Activated T-cell treated with anti-CD3 and anti-CD28 coated beads, Interleukin-2, amount 50 U/mL, for 24 hours (primary cell): ENCODE measurements at regions not wholly inside any gene's neighbourhood (a gene's known extent, or its start where the extent isn't known, plus 50 kb on each side); places are given as distances from the start of the nearest gene placed in this dataset.
"Not testable (repeated sequence)": the region's sequence is repeated elsewhere in the genome, so short reads cannot be mapped to it uniquely, and the experiment has no call there.

ENCODE experiments used
- DNase-seq: peaks from one replicate; pipeline ENCODE4 v3.0.0-alpha.2; 2020
- H3K27ac Mint-ChIP-seq: 2 replicates; pipeline ENCODE4 v1.8.0; 2020; ENCODE audit warnings: mild to moderate bottlenecking, mixed read lengths
- H3K27me3 Mint-ChIP-seq: 2 replicates; pipeline ENCODE4 v1.8.0; 2020; ENCODE audit warnings: mixed read lengths
- H3K36me3 Mint-ChIP-seq: 2 replicates; pipeline ENCODE4 v1.8.0; 2020; ENCODE audit warnings: low read depth, mixed read lengths
- H3K4me1 Mint-ChIP-seq: 2 replicates; pipeline ENCODE4 v1.8.0; 2020; ENCODE audit warnings: low read depth, mixed read lengths
- H3K4me3 Mint-ChIP-seq: 2 replicates; pipeline ENCODE4 v1.8.0; 2020; ENCODE audit warnings: mild to moderate bottlenecking, moderate library complexity, mixed read lengths
- H3K9me3 Mint-ChIP-seq: 2 replicates; pipeline ENCODE4 v1.8.0; 2020; ENCODE audit warnings: mixed read lengths

DNA sequence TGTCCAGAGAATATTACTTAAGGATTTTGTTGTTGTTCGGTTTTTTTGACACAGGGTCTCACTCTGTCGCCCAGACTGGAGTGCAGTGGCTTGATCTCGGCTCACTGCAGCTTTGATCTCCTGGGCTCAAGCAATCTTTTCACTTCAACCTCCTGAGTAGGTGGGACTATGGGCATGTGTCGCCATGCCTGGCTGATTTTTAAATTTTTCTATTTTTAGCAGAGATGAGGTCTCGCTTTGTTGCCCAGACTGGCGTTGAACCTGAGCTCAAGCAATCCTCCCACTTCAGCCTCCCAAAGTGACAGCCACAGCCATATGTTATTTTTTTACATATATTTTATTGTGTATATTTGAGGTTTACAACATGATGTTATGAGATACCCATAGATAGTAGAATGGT lies 86.8 kb upstream of the UMPS start:
- H3K4me1 Mint-ChIP-seq: peaks cover 32% of the 10 kb centered on the region
- H3K27ac Mint-ChIP-seq: no peak overlapping the region
- H3K27me3 Mint-ChIP-seq: peaks cover 17% of the 10 kb centered on the region
- H3K4me3 Mint-ChIP-seq: no peak overlapping the region
- no peaks in the 10 kb centered on the region for H3K9me3 Mint-ChIP-seq
- DNase-seq: no peak
- no peaks in the 10 kb centered on the region for H3K36me3 Mint-ChIP-seq

- H3K4me1 Mint-ChIP-seq: peaks cover 18% of the 10 kb centered on the region
- H3K36me3 Mint-ChIP-seq, H3K4me3 Mint-ChIP-seq, H3K27ac Mint-ChIP-seq, DNase-seq, H3K9me3 Mint-ChIP-seq: not testable (repeated sequence)
- peaks cover 25% of the 10 kb centered on the region for H3K27me3 Mint-ChIP-seq
Measured at GRCh38 chr3:124646186-124646585, 84.1 kb upstream of the UMPS start.

GRCh38 chr3:124648551-124648950 lies 81.7 kb upstream of the UMPS start:
- Mint-ChIP-seq H3K9me3 (no peaks in the 10 kb centered on the region), H3K27ac (no peak overlapping the region), H3K27me3 (peaks cover 27% of the 10 kb centered on the region), H3K36me3 (peaks cover 2% of the 10 kb centered on the region), H3K4me3 (no peak overlapping the region), H3K4me1 (peaks cover 19% of the 10 kb centered on the region)
- no peak for DNase-seq

GRCh38 chr3:124650798-124651197 lies 79.5 kb upstream of the UMPS start:
- peaks cover 24% of the 10 kb centered on the region for H3K27me3 Mint-ChIP-seq
- no peak overlapping the region for H3K4me3 Mint-ChIP-seq
- H3K4me1 Mint-ChIP-seq: peaks cover 19% of the 10 kb centered on the region
- peaks cover 2% of the 10 kb centered on the region for H3K36me3 Mint-ChIP-seq
- no peaks in the 10 kb centered on the region for H3K9me3 Mint-ChIP-seq
- H3K27ac Mint-ChIP-seq: peak overlapping the region; percentile 20
- DNase-seq: no peak

- H3K9me3 Mint-ChIP-seq, H3K36me3 Mint-ChIP-seq, H3K27ac Mint-ChIP-seq, DNase-seq, H3K4me3 Mint-ChIP-seq: not testable (repeated sequence)
- peaks cover 19% of the 10 kb centered on the region for H3K4me1 Mint-ChIP-seq
- peaks cover 26% of the 10 kb centered on the region for H3K27me3 Mint-ChIP-seq
Measured at GRCh38 chr3:124651416-124651815, 78.8 kb upstream of the UMPS start.

- Mint-ChIP-seq H3K9me3 (no peaks in the 10 kb centered on the region), H3K4me3 (no peak overlapping the region), H3K36me3 (peaks cover 2% of the 10 kb centered on the region), H3K4me1 (peaks cover 19% of the 10 kb centered on the region), H3K27ac (no peak overlapping the region), H3K27me3 (peaks cover 26% of the 10 kb centered on the region)
- no peak for DNase-seq
Measured at GRCh38 chr3:124652009-124652408, 78.2 kb upstream of the UMPS start.

GRCh38 chr3:124653071-124653796 lies 77.0 kb upstream of the UMPS start:
- peaks cover 19% of the 10 kb centered on the region for H3K4me1 Mint-ChIP-seq
- DNase-seq: no peak
- no peaks in the 10 kb centered on the region for H3K9me3 Mint-ChIP-seq
- H3K27me3 Mint-ChIP-seq: peaks cover 15% of the 10 kb centered on the region
- peaks cover 2% of the 10 kb centered on the region for H3K36me3 Mint-ChIP-seq
- H3K4me3 Mint-ChIP-seq: no peak overlapping the region
- no peak overlapping the region for H3K27ac Mint-ChIP-seq

- no peak overlapping the region for H3K27ac Mint-ChIP-seq
Measured at GRCh38 chr3:124653797-124654469, 76.3 kb upstream of the UMPS start.

DNA sequence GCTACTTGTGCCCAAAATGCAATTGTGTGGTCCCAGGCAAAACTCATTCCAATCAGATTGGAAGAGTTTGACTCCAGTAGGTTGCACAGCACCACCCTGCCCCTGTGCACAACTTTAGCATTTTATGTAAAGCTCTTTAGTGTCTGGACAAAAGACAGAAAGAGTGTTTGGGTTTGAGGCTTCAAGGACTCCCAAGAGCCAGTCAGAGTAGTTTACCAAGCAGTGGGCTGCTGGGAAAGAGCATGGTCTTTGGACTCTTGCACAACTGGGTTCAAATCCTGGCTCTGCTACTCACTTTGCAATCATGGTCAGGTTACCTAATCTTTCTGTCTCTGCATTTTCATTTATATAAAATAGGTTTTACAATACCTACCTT lies 75.8 kb upstream of the UMPS start:
- H3K27ac Mint-ChIP-seq: no peak overlapping the region
- peaks cover 2% of the 10 kb centered on the region for H3K36me3 Mint-ChIP-seq
- no peak overlapping the region for H3K4me3 Mint-ChIP-seq
- peaks cover 7% of the 10 kb centered on the region for H3K27me3 Mint-ChIP-seq
- H3K4me1 Mint-ChIP-seq: peaks cover 19% of the 10 kb centered on the region
- no peaks in the 10 kb centered on the region for H3K9me3 Mint-ChIP-seq
- no peak for DNase-seq

More at GRCh38 chr3:124653797-124654469, 76.3 kb upstream of the UMPS start:
- H3K9me3 Mint-ChIP-seq: no peaks in the 10 kb centered on the region
- H3K4me3 Mint-ChIP-seq: no peak overlapping the region
- no peak for DNase-seq
- H3K36me3 Mint-ChIP-seq: peaks cover 2% of the 10 kb centered on the region
- H3K4me1 Mint-ChIP-seq: peaks cover 19% of the 10 kb centered on the region
- peaks cover 10% of the 10 kb centered on the region for H3K27me3 Mint-ChIP-seq

DNA sequence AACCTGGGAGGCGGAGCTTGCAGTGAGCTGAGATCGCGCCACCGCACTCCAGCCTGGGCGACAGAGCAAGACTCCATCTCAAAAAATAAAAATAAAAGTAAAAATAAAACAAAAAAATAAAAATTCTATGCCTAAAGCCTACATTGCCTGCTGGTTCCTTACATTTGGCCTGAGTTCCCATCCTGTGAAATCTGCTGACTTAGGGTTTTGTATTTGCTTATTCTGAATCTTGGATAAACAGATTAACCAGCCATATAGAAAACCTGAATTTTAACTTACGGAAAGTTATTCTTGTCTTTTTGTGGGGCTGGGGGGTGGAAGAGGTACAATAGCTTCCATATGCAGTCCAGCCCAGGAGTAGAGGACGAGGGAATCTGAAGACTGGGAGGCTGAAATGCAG lies 73.7 kb upstream of the UMPS start:
- no peak overlapping the region for H3K27ac Mint-ChIP-seq
- peaks cover 2% of the 10 kb centered on the region for H3K36me3 Mint-ChIP-seq
- H3K9me3 Mint-ChIP-seq: no peaks in the 10 kb centered on the region
- DNase-seq: no peak
- H3K4me3 Mint-ChIP-seq: no peak overlapping the region
- H3K4me1 Mint-ChIP-seq: peaks cover 19% of the 10 kb centered on the region
- peaks cover 5% of the 10 kb centered on the region for H3K27me3 Mint-ChIP-seq

DNA sequence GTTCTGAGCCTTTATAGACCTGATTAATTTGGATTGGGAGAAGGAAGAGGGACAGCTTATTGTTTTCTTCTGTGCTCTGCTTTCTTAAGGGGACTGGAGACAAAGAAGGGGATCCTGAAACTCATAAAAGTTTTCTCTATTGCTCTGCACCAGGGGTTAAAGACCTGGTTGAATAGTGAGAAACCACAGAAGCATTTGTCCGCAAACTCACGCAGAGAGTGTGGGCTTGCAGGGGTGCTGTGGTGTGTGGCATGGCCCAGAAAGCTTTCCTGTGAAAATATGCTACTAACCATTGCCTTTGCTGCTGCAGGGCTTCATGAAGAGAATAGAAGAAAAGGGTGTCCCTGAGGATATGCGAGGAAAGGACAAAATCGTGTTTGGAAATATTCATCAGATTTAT lies 73.1 kb upstream of the UMPS start:
- Mint-ChIP-seq H3K4me1 (peaks cover 14% of the 10 kb centered on the region), H3K36me3 (peaks cover 2% of the 10 kb centered on the region), H3K4me3 (no peak overlapping the region), H3K27ac (no peak overlapping the region), H3K27me3 (peaks cover 10% of the 10 kb centered on the region), H3K9me3 (no peaks in the 10 kb centered on the region)
- DNase-seq: no peak

DNA sequence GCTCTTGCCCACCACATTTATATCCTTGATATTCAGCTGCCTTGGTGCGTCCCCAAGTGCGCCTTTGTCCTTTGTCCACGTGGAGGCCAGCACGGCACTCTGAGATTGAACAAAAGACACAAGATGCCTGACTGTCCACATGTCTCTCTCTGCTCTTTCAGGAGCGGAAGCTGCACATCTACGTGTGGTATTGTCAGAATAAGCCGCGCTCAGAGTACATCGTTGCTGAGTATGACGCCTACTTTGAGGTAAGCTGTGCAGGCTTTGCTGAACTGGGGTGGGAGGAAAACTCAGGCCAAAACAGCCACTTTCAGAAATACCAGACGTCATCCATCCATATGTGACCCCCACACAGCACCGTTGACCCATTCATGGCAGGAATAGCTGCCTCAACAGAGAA lies 72.0 kb upstream of the UMPS start:
- peaks cover under 1% of the 10 kb centered on the region for H3K36me3 Mint-ChIP-seq
- H3K4me3 Mint-ChIP-seq: no peak overlapping the region

DNA sequence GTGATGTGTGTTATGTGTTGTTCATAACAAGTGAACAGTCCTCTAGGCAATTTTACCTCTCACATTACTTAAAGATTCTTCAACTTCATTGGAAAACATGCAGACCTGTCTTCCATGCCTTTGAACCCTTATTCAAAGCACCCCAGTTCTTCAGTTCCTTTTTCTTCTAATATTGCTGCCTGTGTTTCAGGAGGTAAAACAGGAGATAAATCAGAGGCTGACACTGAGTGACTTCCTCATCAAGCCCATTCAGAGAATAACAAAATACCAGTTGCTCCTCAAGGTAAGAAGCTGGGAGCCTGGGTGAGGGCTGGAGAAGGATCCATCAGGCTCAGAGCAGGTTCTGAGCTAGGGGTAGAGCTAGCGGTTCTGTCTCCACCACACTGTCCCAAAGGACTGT lies 71.1 kb upstream of the UMPS start:
- H3K4me3 Mint-ChIP-seq: no peak overlapping the region
- no peak for DNase-seq

More for the DNA sequence above, 72.0 kb upstream of the UMPS start:
- H3K9me3 Mint-ChIP-seq: no peaks in the 10 kb centered on the region
- H3K27ac Mint-ChIP-seq: no peak overlapping the region
- peaks cover 12% of the 10 kb centered on the region for H3K4me1 Mint-ChIP-seq
- no peak for DNase-seq
- H3K27me3 Mint-ChIP-seq: peaks cover 7% of the 10 kb centered on the region

GRCh38 chr3:124660599-124660998 lies 69.7 kb upstream of the UMPS start:
- Mint-ChIP-seq H3K4me3 (no peak overlapping the region), H3K27me3 (peaks cover 7% of the 10 kb centered on the region), H3K27ac (no peak overlapping the region), H3K9me3 (no peaks in the 10 kb centered on the region), H3K36me3 (no peaks in the 10 kb centered on the region), H3K4me1 (peaks cover 12% of the 10 kb centered on the region)
- no peak for DNase-seq

More for the DNA sequence above, 71.1 kb upstream of the UMPS start:
- Mint-ChIP-seq H3K27me3 (peaks cover 7% of the 10 kb centered on the region), H3K9me3 (no peaks in the 10 kb centered on the region), H3K36me3 (no peaks in the 10 kb centered on the region), H3K27ac (no peak overlapping the region), H3K4me1 (peaks cover 12% of the 10 kb centered on the region)

- Mint-ChIP-seq H3K27me3 (peaks cover 10% of the 10 kb centered on the region), H3K4me3 (no peak overlapping the region), H3K9me3 (no peaks in the 10 kb centered on the region), H3K27ac (no peak overlapping the region), H3K36me3 (no peaks in the 10 kb centered on the region), H3K4me1 (peaks cover 12% of the 10 kb centered on the region)
- no peak for DNase-seq
Measured at GRCh38 chr3:124663690-124664089, 66.6 kb upstream of the UMPS start.
